ENCODE measurements at regions not wholly inside any gene's neighbourhood (a gene's known extent, or its start where the extent isn't known, plus 50 kb on each side); places are given as distances from the start of the nearest gene placed in this dataset.
"Not testable (repeated sequence)": the region's sequence is repeated elsewhere in the genome, so short reads cannot be mapped to it uniquely, and the experiment has no call there.

DNA sequence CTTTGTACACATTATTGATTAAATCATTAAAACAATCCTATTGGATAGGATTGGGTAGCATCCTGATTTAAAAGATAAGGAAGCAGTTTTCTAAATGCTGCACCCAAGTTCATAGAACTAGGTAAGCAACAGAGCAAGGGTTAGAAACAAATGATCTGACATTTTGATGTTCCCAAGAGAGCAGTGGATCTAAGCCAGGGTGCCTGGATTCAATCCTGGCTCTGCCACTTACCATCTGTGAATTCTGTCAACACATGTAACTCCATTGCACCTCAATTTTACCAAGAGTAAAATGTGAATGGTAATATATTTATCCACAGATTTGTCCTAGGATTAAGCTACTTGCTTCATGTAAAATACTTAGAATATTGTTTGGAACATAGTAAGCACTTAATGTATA lies 982.6 kb upstream of the FANCL start:
- DNase-seq = no peak

DNA sequence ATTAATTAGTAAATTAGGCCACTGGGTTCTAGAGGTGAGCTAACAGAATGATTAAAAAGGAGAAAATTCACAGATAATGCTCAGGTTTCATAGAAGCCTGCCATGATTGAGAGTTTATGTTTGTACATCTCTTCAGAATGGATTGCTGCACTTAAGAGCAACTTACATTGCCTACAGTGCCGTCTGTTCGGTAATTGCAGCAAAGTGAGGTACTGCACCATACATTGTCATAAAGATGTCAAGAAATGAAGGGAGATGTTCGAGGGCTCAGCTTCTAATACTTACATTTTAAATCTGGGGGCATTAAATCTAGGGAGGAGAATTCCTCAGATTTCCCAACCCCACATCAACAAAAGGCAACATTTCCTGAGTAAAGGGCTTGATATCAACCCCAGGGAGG lies 976.2 kb upstream of the FANCL start:
- DNase-seq = no peak

DNA sequence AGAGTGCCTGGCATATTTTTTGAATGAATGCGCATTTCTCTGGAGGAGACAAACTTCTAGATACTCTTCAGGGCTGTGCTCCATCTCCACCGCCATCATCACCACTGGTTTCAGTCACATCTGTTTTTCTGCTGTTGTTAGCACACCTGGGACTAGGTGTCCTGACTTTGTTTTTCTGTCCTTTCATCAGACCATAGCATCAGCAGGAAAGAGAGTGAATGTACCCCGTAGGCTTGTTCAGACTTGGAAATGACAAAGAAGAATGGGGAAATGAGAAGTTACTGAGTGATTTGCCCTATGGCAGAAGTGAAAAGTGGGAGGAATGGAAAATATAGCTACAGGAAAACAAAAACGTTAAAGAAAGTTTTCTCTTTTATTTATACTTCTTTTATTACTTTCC lies 965.2 kb upstream of the FANCL start:
- DNase-seq = no peak

DNA sequence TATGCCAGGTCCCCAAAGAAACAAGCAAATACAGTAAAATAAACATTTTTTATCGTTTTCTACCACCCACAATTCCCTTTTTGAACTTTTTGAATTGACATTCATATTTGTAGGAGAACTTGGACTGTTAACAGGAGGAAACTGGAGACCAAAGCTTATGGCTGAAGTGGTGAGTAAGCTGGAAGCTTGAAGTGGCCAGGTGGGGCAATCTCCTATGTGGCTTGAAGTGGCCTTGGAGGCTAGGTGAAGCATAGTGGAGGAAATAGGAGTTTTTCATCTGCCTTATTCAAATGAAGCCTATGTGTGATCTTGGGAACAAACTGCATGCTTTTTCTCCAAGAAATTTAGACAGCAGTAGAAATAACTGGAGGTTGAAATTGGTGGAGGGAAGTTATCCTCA lies 962.9 kb upstream of the FANCL start:
- DNase-seq = no peak

DNA sequence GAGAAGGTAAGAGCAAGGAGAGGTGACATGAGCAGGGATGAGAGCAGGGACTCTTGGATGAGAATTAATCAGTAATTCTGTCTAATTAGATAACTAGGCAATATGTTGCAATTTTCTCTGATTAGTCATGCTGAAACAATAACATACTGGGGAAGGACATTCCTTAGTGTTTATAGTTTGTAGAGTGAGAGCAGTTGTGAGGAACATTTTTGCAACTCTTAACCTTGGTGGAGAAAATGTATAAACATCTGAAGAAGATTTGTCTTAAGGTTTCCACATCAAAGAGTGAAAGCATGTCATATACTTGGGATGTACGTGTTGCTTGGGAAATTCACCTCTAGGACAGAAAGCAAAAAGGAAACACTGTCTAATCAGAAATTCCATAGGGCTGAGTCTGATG lies 955.4 kb upstream of the FANCL start:
- peak; percentile 27 for DNase-seq

DNA sequence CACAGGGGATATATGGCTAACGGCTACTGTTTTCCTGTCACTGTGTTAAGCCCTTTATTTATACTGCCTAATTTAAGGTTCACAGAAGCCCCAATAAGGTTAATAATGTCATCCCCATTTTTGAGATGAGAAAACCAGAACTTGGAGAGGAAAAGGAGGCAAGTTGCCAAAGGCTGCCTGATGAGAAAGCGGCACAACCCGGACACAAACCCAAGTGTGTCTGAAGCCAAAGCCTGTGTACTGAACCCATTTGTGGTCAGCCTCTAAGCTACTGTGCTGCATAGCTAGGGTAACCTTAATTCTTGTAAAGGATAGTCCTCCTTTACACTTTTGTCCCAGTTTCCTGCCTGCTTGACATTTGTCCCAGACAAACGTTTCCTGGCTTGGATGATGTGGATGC lies 954.7 kb upstream of the FANCL start:
- DNase-seq = no peak

DNA sequence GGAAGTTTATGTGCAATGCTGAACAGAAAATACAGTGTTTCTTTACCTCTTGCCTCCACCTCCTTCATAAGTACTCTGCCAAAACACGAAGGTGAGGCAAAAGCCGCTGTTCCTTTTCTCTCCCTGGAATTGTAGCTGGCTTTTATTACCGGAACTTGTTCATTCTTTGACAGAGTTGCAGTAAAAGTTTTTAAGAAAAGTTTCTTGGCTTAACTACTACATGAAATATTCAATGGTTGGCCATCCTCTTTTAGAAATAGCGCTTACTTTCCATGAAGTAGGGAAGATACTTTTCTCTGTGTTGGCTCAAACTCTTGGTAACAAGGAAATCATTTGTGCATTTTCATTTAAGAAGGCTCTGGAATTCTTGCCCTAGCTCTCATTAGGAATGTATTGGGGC lies 950.7 kb upstream of the FANCL start:
- DNase-seq = no peak

DNA sequence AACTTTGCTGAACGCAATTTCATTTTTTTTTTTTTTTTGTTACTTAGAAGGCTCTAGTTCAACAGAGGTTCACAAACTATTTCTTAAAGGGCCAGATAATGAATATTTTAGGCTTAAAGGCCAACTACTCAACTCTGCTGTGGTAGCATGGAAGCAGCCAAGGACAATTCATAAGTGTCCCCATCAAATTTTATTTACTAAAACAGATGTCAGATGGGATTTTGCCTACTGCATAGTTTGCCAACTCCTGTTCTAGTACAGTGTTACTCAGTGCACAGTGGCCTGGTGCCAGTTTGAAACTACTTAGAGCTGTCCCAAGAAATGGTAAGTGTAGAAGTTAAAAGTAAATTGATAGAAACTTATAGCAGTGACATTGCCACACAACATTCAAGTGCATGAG lies 949.4 kb upstream of the FANCL start:
- no peak for DNase-seq

DNA sequence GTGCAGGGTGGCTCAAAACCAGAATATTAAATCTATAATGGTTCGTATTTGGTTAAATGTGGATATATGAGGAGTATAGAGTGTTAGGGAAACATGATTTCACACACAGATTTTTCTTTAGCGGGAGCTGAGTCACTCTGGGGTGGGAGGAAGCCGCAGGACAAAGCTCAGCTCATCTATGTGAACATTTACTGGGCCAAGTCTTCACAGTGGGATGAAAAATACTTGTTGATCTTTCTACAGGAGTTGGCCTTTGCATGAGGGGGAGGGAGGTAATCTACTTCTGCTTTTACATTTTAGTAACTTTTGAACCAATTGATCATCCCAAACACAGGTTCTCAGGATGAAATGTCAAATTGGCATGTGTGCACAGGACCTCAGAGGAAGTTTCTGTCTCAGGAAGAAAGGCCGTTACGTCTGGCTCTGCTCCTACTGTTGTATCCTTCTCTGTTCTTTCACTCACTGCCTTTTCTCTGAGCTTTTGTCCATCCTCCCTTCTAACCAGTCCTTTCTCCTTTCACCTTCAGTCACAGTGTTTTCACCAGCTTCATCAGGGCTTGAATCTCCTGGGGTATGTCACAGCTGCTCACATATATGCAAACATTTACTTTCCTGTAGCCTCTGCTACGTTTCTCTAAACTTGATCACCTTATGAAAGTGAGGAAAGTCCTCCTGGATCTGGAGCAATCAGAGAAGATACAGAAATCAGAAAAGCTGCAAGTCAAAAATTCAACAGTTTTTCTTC lies 943.3 kb upstream of the FANCL start:
- peak; percentile 53 for DNase-seq

DNA sequence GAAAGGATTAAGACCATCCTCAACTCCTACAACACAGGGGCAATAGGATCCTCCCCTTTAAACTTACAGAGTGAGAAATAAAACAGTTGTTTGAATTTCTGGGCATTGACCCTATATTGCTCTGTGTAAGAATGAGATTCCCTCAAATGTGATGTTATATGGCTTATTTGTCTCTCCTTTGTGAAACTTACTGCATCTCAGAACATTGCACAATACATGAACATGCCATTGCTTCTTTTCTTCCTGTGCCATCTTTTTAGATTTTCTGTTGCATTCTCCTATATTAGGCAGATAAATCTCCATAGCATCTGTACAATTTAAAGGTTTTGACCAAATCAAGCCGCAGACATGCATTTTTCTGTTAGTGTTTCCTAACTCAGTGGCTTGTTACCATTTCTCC lies 941.9 kb upstream of the FANCL start:
- no peak for DNase-seq

DNA sequence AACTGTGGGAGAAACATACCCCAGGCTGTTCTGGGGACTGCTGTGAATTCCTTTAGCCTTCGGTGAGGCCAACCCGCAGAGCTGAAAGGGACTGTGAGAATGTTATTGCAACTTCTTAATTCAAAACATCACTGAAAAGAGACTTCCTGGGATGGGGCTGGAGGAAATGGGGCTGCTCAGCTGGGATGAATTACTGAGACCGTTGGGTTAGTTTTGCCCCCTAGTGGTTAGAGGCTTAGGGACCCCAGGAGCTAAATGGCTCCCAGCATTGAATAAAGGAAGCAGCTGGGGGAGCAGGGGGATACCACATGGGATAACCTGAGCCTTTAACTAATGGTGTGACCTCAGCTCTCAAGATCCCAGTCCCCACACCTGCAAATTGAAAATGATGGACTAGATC lies 941.1 kb upstream of the FANCL start:
- peak; percentile 76 for DNase-seq

DNA sequence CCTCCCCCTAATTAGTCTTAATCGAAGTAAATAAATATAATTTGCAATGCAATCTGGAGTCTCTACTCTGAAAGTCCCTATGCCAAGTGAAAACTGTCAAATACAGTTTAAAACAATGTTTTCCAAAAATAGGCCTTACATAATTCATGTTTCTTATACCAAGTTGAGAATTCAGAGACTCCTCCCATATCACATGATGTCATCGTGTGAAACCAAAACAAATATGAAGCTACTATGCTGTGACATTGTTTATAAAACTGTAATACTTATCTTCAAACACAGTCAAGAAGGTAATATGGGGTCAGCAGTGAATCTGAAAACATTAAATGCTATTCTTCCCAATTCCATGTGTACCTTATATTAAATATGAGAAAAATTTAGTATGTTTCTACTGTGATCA lies 940.2 kb upstream of the FANCL start:
- peak; percentile 21 for DNase-seq

DNA sequence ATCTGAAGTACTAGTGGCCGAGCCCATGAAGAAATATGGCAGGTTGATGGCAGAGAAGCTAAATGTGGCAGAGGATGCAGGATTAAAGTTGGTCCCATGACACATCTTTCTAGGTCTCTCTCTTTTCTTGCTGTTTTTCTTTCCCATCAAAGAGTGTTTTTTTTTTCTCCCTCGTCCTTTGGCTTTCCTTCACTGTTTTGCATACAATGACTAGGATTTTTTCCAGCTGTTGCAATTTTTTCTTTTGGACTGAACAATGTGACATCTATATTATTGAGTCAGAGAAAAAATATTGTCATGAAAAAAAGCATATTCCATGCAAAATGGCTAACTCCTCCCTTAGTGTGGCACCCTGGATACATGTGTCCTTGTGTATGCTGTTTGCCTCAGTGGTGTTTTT lies 939.5 kb upstream of the FANCL start:
- DNase-seq = peak; percentile 33

DNA sequence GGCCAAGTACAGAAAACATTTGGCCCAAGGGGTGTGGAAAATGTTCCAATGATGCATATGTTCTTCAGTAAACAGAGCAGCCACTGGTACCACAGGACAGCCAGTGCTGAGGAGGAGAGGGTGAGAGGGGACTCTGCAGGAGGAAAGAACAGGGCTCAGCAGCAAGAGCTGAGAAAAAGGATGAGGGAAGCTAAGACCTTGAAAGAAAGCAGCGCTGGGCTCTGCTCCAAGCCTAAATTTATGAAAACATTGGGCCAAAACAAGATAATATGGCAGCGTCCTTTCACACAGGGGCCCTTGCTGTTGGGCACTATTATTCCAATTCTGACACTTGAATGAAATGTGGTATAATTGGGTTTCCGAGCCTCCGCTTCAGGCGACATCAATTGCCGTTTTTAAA lies 939.0 kb upstream of the FANCL start:
- DNase-seq = no peak

DNA sequence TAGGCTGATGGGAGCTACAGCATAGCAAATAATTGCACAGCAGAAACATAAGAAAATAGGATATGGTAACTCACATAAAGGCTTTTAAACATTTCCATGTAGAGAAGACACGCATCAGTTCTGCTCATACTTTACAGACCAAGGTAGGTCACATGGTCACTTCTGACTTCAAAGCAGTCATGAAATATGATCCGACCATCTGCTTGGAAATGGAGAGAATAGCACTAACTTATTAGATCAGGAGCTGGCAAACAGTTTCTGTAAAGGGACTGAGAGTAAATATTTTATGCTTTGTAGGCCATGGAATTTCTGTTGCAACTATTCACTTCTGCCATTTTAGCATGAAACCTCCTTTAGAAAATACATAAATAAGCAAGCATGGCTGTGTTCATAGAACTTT lies 936.6 kb upstream of the FANCL start:
- DNase-seq = no peak

DNA sequence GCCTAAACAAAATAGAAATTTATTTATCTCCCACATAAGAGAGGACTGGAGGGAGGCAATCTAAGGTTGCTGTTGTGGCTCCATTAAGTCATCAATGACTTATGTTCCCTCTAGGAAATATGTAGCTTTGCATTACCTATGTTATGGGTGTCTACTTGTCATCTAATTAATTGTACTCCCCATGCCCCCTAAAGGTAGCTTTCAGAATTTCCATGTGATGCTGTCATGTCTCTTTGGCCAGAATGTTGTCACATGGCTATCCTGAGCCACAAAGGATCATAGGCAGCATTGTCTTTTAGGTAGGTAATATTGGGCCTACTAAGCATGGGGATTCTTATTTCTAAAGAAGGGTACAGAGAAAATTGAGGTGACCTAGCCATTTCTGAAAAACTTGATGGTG lies 935.6 kb upstream of the FANCL start:
- DNase-seq = no peak

DNA sequence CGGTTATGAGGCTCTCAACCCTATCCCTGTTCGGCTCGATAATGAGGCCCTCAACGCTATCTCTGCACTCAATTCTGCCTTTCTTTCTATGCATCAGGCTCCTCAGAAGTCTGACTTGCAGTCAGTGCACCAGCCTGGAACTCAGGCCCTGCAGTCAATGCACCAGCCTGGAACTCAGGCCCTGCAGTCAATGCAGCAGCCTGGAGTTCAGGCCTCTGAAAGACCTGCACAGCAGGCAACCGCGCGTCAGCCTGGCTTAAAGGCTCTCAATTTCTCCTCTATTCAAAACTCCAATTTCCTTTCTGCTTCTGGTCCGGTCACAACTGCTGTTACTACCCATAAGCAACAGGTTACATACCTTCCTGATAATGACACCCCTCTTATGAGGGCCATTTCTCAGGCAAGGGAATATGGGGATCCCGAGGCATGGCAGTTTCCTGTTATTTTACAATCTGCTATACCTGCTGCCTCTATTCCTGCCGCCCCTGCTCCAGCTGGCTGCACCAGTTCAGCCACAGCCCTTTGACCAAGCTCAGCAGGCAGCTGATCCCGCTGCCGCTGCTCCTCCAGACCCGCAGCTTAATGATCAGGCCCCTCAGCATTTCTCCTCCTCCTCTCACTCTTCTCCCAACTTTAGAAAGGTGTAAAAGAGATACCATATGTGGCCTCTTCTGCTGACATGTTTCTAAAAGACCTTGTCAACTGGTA lies 933.6 kb upstream of the FANCL start:
- no peak for DNase-seq

DNA sequence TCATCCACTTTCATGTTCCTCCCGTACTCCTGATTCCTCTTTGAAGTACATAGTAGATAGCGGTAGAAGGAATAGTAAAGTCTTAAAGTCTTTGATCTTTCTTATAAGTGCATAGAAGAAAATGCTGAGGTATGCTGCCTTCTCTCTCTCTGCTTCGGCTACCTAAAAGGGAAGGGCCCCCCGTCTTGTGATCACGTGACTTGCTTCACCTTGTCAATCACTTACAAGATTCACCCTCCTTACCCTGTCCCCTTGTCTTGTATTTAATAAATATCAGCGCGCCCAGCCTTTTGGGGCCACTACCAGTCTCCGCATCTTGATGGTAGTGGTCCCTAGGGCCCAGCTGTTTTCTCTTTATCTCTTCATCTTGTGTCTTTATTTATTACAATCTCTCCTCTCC lies 932.2 kb upstream of the FANCL start:
- DNase-seq = no peak

DNA sequence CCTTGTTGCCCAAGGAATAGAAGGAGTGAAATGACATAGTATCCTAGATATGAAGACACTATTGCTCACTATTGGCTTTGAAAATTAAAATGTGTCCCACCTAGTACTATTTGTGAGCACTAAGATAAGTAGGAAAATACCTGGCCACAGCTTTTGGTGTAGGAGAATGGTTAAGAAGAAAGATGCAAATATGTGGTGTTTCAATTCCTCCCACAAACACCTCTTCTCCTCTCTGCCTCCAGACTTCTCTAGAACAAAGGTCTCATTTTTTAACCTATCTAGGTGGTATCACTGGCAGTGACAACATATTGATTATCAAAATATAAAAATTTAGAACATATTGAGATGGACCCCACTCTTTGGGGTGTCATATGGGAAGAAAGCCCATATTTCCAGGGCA lies 929.9 kb upstream of the FANCL start:
- DNase-seq = no peak

DNA sequence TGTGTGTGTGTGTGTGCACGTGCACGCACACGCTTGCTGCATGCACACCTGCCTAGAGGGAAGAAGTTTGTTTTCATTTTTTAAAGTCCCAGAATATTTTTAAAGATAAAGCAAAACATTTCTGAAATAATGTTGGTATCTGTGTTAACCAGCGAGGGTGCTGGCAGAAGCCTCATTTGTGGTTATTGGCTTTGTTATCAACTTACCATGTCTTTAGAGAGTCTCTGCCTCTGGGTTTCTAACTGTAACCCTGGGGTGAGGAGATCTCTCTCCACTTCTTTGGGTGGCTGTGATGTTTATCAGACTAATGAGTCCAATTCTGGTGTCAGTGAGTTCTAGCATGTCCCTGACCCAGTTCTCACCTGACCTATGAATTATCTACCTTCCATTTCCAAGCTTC lies 927.6 kb upstream of the FANCL start:
- no peak for DNase-seq

DNA sequence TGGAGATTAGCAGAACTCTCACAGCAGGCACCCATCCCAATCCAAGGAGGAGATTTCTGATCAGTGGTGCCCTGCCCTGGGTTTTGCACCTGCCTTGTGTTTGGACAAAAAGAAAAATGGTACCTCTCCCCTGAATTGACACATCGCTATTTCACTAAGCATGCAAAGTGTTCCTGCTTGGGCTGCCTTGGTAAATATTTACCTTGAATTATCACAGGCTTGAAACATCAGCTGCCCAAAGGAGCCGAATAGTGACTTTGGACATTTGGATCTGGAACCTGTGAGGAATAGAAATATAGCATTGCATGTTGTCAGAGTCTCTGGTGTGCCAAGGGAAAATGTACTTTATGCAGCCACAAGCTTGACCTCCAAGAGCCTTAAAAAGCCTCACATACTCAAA lies 926.4 kb upstream of the FANCL start:
- no peak for DNase-seq

DNA sequence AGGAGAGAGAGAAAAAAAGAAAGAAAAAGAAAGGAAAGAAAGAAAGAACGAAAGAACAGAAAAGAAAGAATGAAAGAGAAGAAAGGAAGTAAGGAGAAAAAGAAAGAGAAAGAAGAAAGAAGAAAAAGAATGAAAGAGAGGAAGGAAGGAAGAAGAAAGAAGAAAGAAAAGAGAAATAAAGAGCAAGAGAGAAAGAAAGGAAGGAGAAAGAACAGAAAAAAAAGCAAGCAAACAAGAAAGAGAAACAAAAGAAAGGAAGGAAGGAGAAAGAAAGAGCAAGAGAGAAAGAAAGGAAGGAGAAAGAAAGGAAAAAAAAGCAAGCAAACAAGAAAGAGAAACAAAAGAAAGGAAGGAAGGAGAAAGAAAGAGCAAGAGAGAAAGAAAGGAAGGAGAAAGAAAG lies 916.8 kb upstream of the FANCL start:
- DNase-seq = not testable (repeated sequence)

DNA sequence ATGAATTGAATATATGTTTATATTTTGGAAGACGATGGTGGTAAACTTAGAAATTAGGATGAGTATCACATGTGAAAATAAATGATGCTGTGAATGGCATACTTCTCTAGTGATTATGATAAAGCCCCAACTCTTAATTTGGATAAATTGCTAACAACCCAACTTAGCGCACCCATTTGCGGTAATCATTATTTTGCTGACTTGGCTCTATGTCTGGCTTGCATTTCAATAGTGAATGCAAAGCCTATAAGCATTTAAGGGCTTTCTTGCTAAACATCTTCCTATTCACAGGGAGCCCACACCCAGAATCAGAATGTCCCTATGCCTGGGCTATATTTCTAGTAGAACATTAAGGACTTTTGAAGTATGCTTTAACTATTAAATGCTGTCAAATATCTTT lies 910.7 kb upstream of the FANCL start:
- DNase-seq = no peak

DNA sequence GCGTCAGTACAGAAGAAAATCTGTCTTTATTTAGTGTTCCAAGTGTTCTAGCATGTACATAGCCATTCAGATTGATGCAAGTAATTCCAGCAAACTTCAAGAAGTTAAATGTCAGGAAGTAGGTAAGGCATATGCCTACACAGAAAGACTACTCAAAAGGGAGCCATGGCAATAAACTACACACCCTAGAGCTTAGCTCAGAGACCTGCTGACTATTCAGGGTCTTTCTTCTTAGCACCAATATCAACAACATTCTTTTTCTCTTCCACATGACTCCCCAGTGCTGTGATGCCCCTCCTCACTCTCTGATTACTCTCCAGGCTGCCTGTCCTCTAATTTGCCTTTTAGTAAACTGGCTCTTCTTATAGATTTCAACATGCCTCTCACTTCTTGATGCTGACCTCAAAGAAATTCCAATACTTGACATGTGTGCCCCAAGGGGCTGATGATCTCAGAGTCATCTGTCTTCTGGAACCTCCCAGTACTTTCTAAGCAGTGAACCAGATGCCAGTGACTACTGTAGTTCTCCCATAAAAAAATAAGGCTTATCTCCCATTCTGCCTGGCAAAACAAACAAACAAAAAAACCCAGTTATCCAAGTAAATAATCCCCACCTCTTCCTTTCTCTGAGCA lies 909.2 kb upstream of the FANCL start:
- DNase-seq = peak; percentile 11

Measured in fibroblast of skin of back (primary cell).